Fibroblast of skin of right quadriceps (primary cell): ENCODE measurements at regions not wholly inside any gene's neighbourhood (a gene's known extent, or its start where the extent isn't known, plus 50 kb on each side); places are given as distances from the start of the nearest gene placed in this dataset.
"Not testable (repeated sequence)": the region's sequence is repeated elsewhere in the genome, so short reads cannot be mapped to it uniquely, and the experiment has no call there.

Experiments
- DNase-seq: peaks from one replicate; pipeline ENCODE4 v3.0.0-alpha.2; 2013

DNA sequence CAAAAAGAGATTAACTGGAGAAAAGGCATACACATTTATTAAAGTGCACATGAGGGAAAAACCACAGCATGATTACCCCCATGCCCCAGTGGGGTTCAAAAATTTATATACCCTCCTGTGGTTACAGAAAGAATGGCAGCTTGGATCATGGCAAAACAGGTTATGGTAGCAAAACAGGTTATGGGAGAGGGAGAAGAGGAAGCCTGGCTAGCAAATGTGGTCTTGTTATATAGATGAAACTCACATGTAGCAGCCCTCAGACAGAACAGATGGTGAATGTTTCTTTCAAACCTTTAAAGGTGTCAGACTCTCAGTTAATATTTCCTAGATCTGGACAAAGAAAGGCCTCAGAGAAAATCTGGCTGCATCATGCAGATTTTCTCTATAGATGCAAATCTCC lies 178.2 kb upstream of the ZC3H15 start:
- no peak for DNase-seq

DNA sequence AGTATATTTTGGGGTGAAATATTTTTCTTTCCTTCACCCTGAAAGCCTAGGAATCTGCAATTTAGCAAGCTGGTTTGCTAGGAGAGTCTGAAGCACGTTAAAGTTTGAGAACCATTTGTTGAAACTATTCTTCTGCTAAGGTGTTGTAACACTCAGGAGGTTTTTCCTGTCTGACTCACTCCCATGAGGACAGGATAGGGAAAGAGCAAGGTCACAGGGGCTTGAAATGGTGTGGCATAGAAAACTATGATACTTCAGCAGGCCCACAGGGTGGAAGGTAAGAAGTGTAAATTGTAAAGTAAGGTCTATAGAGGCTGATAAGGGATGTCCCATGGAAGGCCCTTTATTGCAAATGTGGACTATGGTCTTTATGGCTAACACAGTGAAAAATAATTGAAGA lies 177.7 kb upstream of the ZC3H15 start:
- no peak for DNase-seq

DNA sequence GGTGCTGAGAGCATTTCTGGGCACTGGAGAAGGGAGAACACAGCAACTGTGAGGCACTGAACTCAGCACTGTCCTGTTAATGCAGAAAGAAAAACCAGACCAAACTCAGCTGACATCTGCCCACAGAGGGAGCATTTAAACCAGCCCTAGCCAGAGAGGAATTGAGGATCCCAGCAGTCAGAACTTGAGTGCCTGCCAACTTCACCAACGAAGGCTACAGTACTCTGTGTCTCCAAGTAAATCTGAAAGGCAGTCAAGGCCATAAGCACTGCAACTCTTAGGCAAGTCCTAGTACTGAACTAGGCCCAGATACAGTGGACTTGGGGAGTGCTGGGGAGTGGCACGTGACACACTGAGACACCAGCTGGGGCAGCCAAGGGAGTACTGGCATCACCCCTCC lies 176.2 kb upstream of the ZC3H15 start:
- DNase-seq: peak; percentile 8

DNA sequence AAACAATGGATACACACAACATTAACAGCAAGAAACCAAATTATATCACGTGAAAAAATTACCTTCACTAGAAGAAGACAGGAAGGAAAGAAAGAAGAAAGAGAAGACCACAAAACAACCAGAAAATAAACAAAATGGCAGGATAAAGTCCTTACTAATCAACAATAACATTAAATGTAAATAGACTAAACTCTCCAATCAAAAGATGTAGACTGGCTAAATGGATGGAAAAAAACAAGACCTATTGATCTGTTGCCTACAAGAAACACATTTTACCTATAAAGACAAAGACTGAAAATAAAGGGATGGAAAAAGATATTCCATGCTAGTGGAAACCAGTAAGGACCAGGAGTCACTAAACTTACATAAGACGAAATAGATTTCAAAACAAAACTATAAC lies 167.0 kb upstream of the ZC3H15 start:
- no peak for DNase-seq

DNA sequence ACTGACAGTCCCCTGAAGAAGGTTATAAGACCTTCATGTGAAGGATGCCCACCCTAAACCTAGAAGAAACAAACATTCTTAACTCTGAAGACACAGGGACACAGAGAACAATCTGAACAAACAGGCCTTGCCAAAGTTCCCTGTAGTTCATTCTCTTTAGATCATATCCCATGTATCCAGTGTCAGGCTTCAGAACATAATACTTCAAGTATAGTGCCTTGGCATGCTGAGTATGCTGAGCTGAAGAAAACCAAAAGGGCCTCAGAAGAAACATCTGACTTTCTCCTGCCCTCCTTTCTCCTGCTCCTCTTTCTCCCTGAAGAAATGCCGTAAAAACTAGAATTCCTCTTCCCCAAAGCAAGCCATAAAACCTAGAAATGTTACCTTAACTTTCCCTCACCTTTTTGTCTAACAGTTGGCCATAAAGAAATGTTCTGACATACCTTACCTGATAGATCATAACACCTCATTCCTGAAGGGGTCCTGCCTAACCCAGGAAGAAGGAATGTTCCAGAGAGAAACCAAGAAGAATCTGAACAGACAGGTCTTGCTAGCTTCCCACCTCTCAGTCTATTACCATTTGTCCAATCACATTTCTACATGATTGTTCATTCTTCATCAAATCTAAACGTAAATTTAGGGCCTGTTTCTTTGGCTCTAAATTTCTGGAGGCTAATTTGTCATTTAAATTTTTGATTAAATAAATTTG lies 160.1 kb upstream of the ZC3H15 start:
- DNase-seq: no peak

DNA sequence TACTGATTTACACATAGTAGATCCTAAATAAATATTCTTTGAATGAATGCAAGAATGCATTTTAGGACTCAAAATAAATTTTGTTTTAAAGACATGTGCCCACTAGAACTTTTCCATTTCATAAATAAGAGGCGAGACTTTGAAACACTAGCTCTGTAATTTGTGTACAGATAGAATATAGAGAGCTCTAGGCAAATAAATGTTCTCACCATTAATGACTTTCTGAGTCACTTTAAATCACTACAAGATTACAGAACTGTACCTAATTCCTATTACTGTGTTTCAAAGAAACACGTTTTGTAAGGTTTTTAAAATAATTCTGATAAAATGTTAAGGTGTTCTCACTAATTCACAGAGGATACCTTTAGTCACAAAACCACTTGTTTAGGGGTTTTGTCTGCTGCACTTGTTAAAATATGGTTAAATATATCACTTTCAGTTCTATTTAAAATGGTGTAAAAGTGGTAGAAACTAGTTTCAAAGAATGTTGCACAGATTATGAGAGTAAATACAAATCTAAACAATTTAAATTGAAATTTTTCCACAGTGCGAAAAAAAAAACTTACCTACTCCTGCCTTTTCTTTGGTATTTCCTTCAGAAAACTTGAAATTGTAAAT lies 158.7 kb upstream of the ZC3H15 start:
- no peak for DNase-seq

DNA sequence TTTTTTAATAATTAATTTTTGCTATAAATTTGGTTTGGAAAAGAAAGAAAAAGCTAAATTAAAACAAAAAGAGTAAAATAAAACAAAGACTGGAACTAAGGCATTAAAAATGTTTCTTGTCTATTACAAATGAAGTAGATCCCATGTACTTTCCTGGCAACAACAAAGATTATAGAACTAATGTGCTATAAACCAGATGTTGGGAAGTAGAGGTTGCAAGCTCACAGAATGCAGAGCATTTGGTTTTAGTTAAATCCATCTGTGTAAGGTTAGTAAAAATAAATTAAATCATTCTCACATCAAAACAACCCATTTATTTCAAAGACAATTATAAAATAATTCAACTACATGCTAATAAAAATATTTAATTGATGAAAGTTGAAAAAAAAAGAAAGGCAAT lies 157.2 kb upstream of the ZC3H15 start:
- DNase-seq: peak; percentile 6

DNA sequence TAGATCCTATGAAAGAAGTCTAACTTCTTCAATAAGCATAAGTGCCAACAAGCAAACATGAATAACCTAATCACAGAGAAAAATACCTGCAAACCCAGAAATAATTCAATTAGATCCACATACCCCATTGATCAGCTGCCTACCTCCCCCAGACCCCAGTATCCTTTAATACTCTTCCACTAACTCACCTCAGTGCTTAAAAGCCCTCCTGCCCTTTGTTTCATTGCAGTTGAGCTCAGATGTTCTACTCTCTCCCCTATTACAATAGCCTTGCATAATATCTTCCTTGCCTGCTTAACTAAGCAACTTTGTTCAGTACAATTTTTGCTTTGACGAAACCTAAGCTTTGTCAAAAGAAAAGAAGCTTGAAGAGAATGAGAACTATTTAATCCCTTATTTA lies 156.0 kb upstream of the ZC3H15 start:
- no peak for DNase-seq

DNA sequence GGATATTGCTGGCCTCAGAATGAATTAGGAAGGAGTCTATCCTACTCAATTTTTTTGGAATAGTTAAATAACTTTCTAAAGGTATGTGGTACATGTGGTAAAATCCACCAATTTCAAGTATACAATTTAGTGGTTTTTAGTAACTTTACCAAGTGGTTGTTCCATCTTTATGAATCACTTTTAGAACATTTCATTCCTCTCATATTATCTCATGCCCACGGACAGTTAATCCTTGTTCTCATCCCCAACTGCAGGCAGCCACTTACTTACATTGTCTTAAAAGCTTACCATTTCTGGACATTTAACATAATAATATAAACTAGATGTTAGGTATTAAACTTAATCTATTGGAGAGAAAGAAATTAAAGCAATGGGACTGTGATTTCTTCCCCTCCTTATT lies 146.3 kb upstream of the ZC3H15 start:
- DNase-seq: peak; percentile 17

DNA sequence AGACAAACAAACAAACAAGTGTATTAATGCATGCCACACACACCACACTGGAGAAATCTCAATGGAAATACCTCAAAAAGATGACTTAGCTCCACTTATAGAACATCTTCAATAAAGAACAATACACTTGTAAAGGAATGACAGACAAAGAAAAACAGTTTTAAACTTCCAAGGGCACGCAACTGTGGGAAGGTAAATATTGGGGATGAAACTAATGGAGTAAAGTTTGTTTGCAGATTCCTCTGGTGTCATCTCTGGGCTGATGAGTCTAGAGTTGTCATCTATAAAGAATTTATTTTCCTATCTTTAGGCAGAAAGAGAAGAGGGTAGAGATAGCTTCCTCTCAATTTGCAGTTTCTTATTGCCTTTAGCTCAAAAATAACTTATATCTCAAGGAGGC lies 144.0 kb upstream of the ZC3H15 start:
- no peak for DNase-seq

DNA sequence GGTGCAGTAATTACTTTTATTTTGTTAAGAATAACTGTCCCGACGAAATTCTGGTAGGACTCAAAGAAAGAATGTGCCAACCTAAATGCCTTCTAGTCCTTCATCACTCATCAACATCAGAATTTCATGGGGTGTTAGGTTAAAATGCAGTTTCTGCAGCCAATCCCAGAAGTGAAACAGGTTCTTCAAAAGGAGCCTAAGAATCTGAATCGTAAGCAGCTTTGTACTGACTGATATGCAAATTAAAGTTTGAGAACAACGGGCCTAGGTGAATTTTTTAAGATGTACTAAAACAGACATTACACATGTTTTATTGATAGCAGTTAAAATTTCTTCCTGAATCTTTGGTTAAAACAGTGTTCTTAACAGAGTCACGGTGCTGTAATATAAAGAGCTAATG lies 140.3 kb upstream of the ZC3H15 start:
- no peak for DNase-seq

DNA sequence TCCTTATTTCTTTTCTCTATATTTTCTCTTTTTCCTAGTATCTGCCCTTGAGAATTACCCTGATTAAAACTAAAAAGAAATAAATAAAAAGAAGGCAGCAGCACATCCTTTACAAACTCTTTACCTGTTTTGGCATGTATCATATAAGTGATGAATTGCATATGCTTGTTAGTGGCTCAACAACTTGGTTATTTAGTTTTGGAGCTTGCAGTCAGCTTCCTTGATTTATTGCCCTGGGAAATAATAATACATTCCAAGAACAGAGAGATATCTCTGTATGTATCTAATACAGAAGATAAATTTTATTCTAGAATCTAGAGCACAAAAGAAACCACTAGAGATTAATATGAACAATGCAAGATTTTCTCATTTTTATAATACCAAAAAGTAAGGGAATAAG lies 139.8 kb upstream of the ZC3H15 start:
- DNase-seq: no peak

DNA sequence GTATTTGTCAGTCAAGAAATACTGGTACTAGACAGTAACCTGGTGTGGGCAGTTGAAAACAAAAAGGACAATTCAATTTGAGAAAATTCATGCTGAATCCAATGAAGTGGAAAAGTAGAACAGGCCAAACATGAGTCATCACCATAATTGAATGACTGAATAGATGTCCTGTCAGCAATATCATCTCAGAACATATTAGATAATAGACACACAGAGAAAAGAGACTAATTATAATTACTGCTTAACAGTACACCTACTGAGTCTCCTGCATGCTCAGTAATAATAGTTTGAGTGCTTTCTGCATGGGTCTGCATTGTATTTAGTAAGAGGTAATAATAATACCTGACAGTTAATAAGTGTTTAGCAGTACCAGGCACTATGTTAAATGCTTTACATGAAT lies 138.6 kb upstream of the ZC3H15 start:
- peak; percentile 2 for DNase-seq

DNA sequence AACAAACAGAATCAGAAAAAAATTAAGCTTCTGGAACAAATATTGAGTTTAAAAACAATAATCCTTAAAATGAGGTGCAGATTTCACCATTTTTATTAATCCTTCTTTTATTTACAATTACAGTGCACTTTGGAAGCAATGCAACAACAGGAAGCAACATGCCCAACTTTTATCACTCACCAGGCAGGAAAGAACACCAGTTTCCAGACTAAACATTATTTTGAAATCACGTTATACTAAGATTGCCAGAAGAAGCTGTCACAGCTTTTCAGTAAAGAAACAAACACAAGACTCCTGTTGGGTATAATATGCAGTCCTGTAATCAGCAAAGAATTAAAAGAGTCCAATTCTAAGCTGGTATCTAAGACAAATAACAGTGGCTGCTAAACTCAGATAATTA lies 137.9 kb upstream of the ZC3H15 start:
- DNase-seq: no peak

DNA sequence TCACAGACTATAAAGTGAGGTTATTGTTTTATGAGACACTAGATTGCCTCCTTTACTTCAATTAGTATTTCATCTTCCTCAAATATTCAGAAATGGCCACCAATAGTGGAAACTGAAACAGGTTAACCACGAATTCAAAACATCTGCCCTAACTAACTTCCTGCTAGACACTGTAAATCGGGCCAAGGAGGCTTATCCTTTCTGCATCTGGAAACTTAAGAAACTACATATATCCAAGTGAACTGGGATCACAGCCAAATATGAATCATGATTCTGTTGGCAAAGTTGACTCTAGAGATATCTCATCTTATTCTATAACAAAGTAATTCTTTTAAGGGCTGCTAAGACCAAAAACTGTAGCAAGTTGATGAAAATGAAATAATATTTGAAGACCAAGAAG lies 136.6 kb upstream of the ZC3H15 start:
- DNase-seq: peak; percentile 76

DNA sequence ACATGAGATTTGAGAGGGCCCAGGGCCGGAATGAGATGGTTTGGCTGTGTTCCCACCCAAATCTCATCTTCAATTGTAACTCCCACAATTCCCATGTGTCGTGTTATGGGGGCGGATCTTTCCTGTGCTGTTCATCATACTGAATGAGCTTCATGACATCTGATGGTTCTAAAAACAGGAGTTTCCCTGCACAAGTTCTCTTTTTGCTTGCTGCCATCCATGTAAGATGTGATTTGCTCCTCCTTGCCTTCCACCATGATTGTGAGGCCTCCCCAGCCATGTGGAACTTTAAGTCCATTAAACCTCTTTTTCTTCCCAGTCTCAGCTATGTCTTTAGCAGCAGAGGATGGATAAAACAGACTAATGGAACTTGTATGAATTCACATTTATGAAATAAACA lies 131.9 kb upstream of the ZC3H15 start:
- DNase-seq: not testable (repeated sequence)

DNA sequence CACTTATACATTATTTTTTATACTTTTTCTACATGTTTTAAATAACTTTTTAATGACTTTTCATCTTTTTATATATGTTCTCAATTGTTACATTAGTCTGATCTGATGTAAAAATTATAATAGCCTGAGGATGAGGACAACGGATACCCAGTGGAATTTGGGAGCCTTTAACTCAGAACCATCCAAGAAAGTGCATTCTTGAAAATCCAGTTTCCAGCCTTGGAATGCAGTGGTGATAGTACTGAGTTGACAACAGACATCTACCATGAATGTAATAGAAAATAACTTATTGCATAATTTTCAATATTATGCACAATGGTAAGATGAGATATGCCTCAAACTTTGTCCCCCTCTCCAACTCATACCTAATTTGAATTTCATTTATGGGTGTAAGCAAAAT lies 120.7 kb upstream of the ZC3H15 start:
- peak; percentile 5 for DNase-seq

DNA sequence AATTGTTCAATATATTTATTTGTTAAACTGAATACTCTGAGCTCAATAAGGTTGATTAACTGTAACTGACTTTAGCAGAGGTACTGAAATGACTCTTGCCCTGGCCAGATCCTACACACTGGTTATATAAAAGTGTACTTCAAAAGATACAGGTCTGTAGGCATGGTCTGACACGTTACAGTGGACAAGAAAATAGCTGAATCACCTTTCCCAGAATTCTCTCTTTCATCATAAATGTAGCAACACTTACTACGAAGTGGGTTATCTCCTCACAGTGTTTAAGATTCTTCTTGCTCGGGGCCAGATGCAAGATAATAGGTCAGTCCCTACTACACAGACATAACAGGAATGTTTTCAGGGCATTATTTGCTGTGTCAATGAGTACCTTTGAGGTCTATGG lies 107.0 kb upstream of the ZC3H15 start:
- no peak for DNase-seq

DNA sequence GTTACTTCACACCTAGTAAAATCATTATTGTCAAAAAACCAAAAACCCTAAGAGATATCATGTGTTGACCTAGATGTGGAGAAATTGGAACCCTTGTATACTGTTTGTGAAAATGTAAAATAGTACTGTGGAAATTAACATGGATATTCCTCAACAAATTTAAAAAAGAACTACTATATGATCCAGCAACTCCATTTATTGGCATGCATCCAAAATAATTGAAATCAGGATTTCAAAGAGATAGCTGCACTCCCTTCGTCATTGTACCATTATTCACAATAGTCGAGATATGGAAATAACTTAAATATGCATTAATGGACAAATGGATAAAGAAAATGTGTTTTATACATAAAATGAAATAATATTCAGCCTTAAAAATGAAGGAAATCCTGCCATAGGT lies 105.3 kb upstream of the ZC3H15 start:
- no peak for DNase-seq

DNA sequence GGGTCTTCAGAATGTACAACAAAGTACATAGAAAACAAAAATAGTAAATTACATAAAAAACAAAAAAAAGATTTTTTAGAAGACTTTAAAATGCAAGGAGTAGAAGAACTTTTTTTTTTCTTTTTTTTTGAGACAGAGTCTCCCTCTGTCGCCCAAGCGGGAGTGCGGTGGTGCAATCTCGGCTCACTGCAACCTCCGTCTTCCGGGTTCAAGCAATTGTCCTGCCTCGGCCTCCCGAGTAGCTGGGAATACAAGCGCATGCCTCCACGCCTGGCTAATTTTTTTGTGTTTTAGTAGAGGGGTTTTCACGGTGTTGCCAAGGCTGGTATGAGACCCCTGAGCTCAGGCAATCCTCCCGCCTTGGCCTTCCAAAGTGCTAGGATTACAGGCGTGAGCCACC lies 104.5 kb upstream of the ZC3H15 start:
- no peak for DNase-seq

DNA sequence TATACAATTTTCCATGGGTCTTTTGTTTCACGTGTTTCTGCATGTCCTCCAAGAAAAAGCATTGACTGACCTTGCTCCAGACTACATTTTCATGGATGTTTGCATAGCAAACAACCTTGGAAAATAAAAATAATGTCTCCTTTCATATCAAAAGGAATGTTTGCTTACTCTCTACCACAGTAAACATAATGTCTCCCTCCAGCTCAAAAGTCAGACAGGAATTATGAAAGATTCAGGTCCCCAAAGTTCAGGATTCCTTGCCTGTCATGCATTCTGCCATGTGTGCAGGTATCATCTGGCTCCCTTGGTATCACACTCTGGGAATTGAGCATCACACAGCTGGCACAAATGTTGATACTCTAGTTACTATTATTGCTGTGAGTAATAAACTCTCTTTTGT lies 103.1 kb upstream of the ZC3H15 start:
- DNase-seq: no peak

DNA sequence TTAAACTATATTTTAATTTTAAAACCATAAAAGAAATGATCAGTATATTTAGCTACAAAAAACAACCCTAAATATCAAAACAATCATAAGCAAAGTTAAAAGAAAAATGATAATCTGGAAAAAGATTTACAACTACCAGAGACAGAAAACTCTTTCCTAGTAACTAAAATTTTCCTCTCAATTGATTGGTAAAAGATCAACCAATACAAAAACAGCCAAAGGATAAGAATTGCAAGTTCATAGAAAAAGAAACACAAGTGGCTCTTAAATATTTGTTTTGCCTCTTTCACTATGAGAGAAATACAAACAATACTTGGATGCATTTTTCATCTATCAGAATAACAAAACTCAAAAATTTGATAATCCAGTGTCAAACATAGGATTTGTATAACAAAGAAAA lies 101.8 kb upstream of the ZC3H15 start:
- no peak for DNase-seq

DNA sequence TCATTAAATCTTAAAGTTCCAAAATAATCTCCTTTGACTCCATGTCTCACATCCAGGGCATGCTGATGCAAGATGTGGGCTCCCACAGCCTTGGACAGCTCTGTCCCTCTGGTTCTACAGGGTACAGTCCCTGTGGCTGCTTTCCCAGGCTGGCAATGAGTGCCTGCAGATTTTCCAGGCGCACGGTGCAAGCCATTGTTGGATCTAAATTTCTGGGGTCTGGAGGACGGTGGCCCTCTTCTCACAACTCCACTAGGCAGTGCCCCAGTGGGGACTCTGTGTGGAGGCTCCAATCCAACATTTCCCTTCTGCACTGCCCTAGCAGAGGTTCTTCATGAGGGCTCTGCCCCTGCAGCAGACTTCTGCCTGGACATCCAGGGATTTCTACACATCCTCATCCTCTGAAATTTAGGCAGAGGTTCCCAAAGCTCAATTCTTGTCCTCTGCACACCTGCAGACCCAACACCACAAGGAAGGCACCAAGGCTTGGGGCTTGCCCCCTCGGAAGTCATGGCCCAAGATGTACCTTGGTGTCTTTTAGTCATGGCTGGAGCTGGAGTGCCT lies 100.3 kb upstream of the ZC3H15 start:
- DNase-seq: not testable (repeated sequence)

DNA sequence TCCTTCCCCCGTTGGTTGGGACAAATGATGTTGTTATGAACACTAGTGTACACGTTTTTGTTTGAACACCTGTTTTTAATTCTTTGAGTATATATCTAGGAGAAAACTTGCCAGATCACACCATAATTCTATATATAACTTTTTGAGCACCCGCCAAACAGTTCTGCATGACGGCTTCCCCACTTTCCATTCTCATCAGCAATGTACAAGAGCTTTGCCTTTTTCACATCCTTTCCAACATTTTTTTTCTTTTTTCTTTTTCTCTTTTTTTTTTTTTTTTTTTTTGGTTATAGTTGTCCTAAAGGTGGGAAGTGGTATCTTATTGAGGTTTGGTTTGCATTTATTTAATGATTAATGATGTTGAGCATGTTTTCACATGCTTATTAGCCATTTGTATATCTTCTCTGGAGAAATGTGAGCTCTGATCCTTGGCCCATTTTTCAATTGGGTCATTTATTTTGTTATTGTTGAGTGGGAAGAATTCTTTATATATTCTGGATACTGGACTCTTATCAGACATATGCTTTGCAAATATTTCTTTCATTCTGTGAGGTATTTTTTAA lies 86.9 kb upstream of the ZC3H15 start:
- no peak for DNase-seq

DNA sequence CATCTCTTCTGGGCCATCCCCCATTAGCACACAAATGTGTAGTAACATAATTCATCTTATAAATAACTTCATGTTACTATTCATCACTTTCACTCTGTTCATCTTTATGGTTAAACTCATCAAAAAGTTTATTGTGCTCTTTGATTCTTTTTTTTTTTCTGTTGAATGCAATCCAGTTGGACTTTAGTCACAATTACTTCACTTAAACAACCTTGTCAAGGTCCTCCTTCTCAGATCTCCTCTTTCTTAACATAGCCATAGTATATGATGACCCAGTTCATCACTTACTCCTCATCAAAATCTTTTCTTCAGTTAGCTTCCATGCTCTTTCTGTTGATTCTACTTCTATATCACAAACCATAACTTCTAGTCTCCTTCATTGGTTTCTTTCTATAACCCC lies 80.2 kb upstream of the ZC3H15 start:
- no peak for DNase-seq
